H1 (cell line): ENCODE measurements at regions not wholly inside any gene's neighbourhood (a gene's known extent, or its start where the extent isn't known, plus 50 kb on each side); places are given as distances from the start of the nearest gene placed in this dataset.
"Not testable (repeated sequence)": the region's sequence is repeated elsewhere in the genome, so short reads cannot be mapped to it uniquely, and the experiment has no call there.

ENCODE experiments used
- CTCF ChIA-PET: fragments of 300-600 bp; sonication (Branson Sonifier 250); formaldehyde crosslinking; loops from one replicate; lab custom pipeline; 2021; ENCODE audit not compliant: partially characterized antibody; lab: Charles Lee
- POLR2A ChIA-PET: fragments of 300-600 bp; sonication (Branson Sonifier 250); formaldehyde crosslinking; loops from one replicate; lab custom pipeline; 2021; ENCODE audit warnings: inconsistent platforms; ENCODE audit not compliant: partially characterized antibody; lab: Charles Lee
- DNase-seq, 2 experiments: peaks; one replicate each; pipeline versions ENCODE4 v3.0.0 to v3.0.0-alpha.2; 2010 to 2022; ENCODE audit warnings: low spot score in 2 of 2, low read depth in 1 of 2, mixed read lengths in 1 of 2
- FAIRE-seq: peaks from 2 replicates; lab custom pipeline; 2011; peaks lifted over from hg19 to GRCh38; lab: Jason Lieb, UNC
- H2AFZ ChIP-seq: 2 replicates; pipeline ENCODE4 v1.8.1; 2012; ENCODE audit warnings: low read length, inconsistent platforms
- H2AK5ac ChIP-seq: 2 replicates; pipeline ENCODE4 v1.6.1; 2013; ENCODE audit warnings: low read depth, low read length
- H2BK120ac ChIP-seq: replicated peaks from 2 replicates; pipeline ENCODE3; 2013; ENCODE audit warnings: low read depth, low read length, inconsistent platforms
- H2BK12ac ChIP-seq: 2 replicates; pipeline ENCODE4 v1.6.1; 2013; ENCODE audit warnings: low read depth, low read length
- H2BK15ac ChIP-seq: 2 replicates; pipeline ENCODE4 v1.6.1; 2013; ENCODE audit warnings: low read length
- H2BK20ac ChIP-seq: 2 replicates; pipeline ENCODE4 v1.6.1; 2013; ENCODE audit warnings: low read length
- H2BK5ac ChIP-seq: 2 replicates; pipeline ENCODE4 v1.6.1; 2013; ENCODE audit warnings: low read depth, low read length
- H3K14ac ChIP-seq: 2 replicates; pipeline ENCODE4 v1.6.1; 2013; ENCODE audit warnings: inconsistent platforms; ENCODE audit not compliant: insufficient read length
- H3K18ac ChIP-seq: 2 replicates; pipeline ENCODE4 v1.6.1; 2013; ENCODE audit warnings: low read length; ENCODE audit errors: extremely low read depth
- H3K23ac ChIP-seq: 2 replicates; pipeline ENCODE4 v1.6.1; 2013; ENCODE audit warnings: inconsistent platforms; ENCODE audit not compliant: insufficient read length
- H3K23me2 ChIP-seq: 2 replicates; pipeline ENCODE4 v1.6.1; 2013; ENCODE audit warnings: low read depth, low read length
- H3K27ac ChIP-seq: 2 replicates; pipeline ENCODE4 v1.6.1; 2011; ENCODE audit warnings: low read depth, low read length, inconsistent platforms
- H3K27me3 ChIP-seq, 4 experiments: replicated peaks in 1 of 4; 1 replicate in 1 of 4; 2 replicates in 3 of 4; pipeline versions ENCODE4 v1.6.1 to v1.8.1; 2011 to 2013; ENCODE audit warnings: low read length in 3 of 4, mild to moderate bottlenecking in 3 of 4, inconsistent platforms in 2 of 4, mixed read lengths in 2 of 4, moderate library complexity in 1 of 4; ENCODE audit not compliant: control insufficient read depth in 3 of 4, insufficient read depth in 3 of 4; ENCODE audit errors: extremely low read depth in 1 of 4
- H3K36me3 ChIP-seq, 4 experiments: 2 replicates each; pipeline versions ENCODE4 v1.6.1 to v1.8.1; 2011 to 2013; ENCODE audit warnings: mild to moderate bottlenecking in 4 of 4, low read length in 3 of 4, moderate library complexity in 2 of 4, control low read depth in 1 of 4, inconsistent platforms in 1 of 4; ENCODE audit not compliant: insufficient read depth in 4 of 4, control insufficient read depth in 2 of 4
- H3K4ac ChIP-seq: replicated peaks from 2 replicates; pipeline ENCODE3; 2013; ENCODE audit warnings: low read length, low read depth, mixed read lengths, inconsistent platforms; ENCODE audit not compliant: insufficient read length
- H3K4me1 ChIP-seq, 4 experiments: replicated peaks in 1 of 4; 1 replicate in 1 of 4; 2 replicates in 3 of 4; pipeline versions ENCODE4 v1.6.1 to v1.8.1; 2011 to 2013; ENCODE audit warnings: low read length in 3 of 4, inconsistent platforms in 2 of 4, mixed read lengths in 1 of 4; ENCODE audit not compliant: insufficient read depth in 4 of 4, control insufficient read depth in 3 of 4
- H3K4me2 ChIP-seq, 2 experiments: 2 replicates each; pipeline versions ENCODE4 v1.6.1 to v1.8.1; 2011 to 2013; ENCODE audit warnings: low read depth in 2 of 2, low read length in 2 of 2, control low read depth in 1 of 2, inconsistent platforms in 1 of 2, mild to moderate bottlenecking in 1 of 2; ENCODE audit not compliant: insufficient read depth in 1 of 2
- H3K4me3 ChIP-seq, 4 experiments: fragments of 200-600, 300-600 bp in 1 of 4; sonication (generic), shearing (Covaris generic), sonication (Bioruptor Twin) in 1 of 4; 2 replicates each; pipeline versions ENCODE4 v1.5.1 to v1.8.1; 2011 to 2016; ENCODE audit warnings: low read length in 4 of 4, low read depth in 3 of 4, control low read depth in 2 of 4, inconsistent platforms in 2 of 4, mild to moderate bottlenecking in 2 of 4, mixed read lengths in 1 of 4, moderate library complexity in 1 of 4; ENCODE audit not compliant: insufficient read depth in 2 of 4; ENCODE audit errors: extremely low read depth in 1 of 4
- H3K56ac ChIP-seq: replicated peaks from 2 replicates; pipeline ENCODE3; 2013; ENCODE audit warnings: low read depth, mild to moderate bottlenecking, mixed read lengths, low read length, inconsistent platforms; ENCODE audit not compliant: insufficient read length
- H3K79me1 ChIP-seq: 2 replicates; pipeline ENCODE4 v1.6.1; 2013; ENCODE audit warnings: low read depth, low read length, control low read depth
- H3K79me2 ChIP-seq, 2 experiments: 2 replicates each; pipeline versions ENCODE4 v1.6.1 to v1.8.1; 2012 to 2013; ENCODE audit warnings: low read length in 2 of 2, mild to moderate bottlenecking in 2 of 2, inconsistent platforms in 1 of 2; ENCODE audit not compliant: insufficient read depth in 2 of 2, control insufficient read depth in 1 of 2
- H3K9ac ChIP-seq, 4 experiments: replicated peaks in 1 of 4; 1 replicate in 1 of 4; 2 replicates in 3 of 4; pipeline versions ENCODE4 v1.6.1 to v1.8.1; 2011 to 2013; ENCODE audit warnings: low read depth in 3 of 4, low read length in 3 of 4, control low read depth in 2 of 4, mild to moderate bottlenecking in 2 of 4, moderate library complexity in 2 of 4, inconsistent platforms in 1 of 4; ENCODE audit errors: extremely low read depth in 1 of 4
- H3K9me3 ChIP-seq, 2 experiments: 2 replicates each; pipeline versions ENCODE4 v1.6.1 to v1.8.1; 2012 to 2013; ENCODE audit warnings: mild to moderate bottlenecking in 2 of 2, moderate library complexity in 2 of 2, control low read depth in 1 of 2, inconsistent platforms in 1 of 2, low read depth in 1 of 2, low read length in 1 of 2, mixed read lengths in 1 of 2; ENCODE audit not compliant: insufficient read depth in 2 of 2
- H4K20me1 ChIP-seq, 2 experiments: replicated peaks in 1 of 2; 2 replicates each; pipeline versions ENCODE3 to v1.8.1; 2011 to 2013; ENCODE audit warnings: inconsistent platforms in 2 of 2, low read length in 2 of 2, mild to moderate bottlenecking in 1 of 2; ENCODE audit not compliant: insufficient read depth in 2 of 2, control insufficient read depth in 1 of 2
- H4K5ac ChIP-seq: 2 replicates; pipeline ENCODE4 v1.6.1; 2013; ENCODE audit warnings: low read length, low read depth, mixed read lengths, inconsistent platforms; ENCODE audit not compliant: insufficient read length
- H4K8ac ChIP-seq: 2 replicates; pipeline ENCODE4 v1.8.0; 2013; ENCODE audit warnings: mild to moderate bottlenecking, moderate library complexity, low read length, inconsistent platforms; ENCODE audit not compliant: insufficient read depth; ENCODE audit errors: extremely low read depth
- H4K91ac ChIP-seq: replicated peaks from 2 replicates; pipeline ENCODE3; 2013; ENCODE audit warnings: low read length, mixed read lengths, inconsistent platforms; ENCODE audit not compliant: insufficient read length
- WGBS, 2 experiments: shearing (Covaris generic) in 1 of 2; methylation state at CpG; one replicate each; pipeline versions ENCODE4 v1.1.6 to v1.1.7; 2013 to 2015; ENCODE audit warnings: low lambda C conversion rate in 2 of 2, mixed read lengths in 2 of 2, inconsistent platforms in 1 of 2, low coverage in 1 of 2, missing lambda C conversion rate in 1 of 2; ENCODE audit not compliant: insufficient replicate concordance in 2 of 2, insufficient coverage in 1 of 2, insufficient read length in 1 of 2; ENCODE audit errors: extremely low coverage in 1 of 2, missing lambda C conversion rate in 1 of 2; 5-methylcytosine and 5-hydroxymethylcytosine counted together

DNA sequence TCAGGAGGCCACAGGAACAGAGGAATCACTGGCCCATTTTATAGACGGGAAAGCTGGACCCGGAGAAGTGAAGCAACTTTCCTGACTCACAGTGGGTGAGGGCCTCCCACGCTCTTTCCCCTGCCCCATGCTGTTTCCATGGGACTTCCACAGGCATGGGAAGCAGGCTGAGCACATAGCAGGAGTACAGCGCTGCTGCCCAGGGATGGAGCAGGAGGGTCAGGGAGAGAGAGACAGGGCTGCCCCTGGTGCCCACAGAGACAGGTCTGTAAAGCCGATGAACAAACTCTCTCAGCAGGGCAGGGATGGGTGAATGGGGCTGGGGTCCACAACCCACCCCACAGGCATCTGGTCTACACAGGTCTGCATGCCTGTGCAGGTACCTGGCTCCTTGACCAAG lies 128.1 kb upstream of the SMURF2 start:
- H3K23ac ChIP-seq, H4K91ac ChIP-seq, H3K79me1 ChIP-seq, H3K4me2 ChIP-seq, DNase-seq, H2BK12ac ChIP-seq, H3K79me2 ChIP-seq, H2BK20ac ChIP-seq, H2BK5ac ChIP-seq, H2BK15ac ChIP-seq, H3K36me3 ChIP-seq, H3K4me3 ChIP-seq, H3K4me1 ChIP-seq, H2AK5ac ChIP-seq, H3K18ac ChIP-seq, H3K27ac ChIP-seq, H4K8ac ChIP-seq, H3K23me2 ChIP-seq, CTCF ChIA-PET, H3K14ac ChIP-seq, H3K4ac ChIP-seq, POLR2A ChIA-PET, H4K20me1 ChIP-seq, H3K56ac ChIP-seq, H2AFZ ChIP-seq, H2BK120ac ChIP-seq, FAIRE-seq, H3K27me3 ChIP-seq, H3K9me3 ChIP-seq, H3K9ac ChIP-seq, H4K5ac ChIP-seq: not testable (repeated sequence)
- 100% methylated on average over 3 of the region's 5 CpGs; no CpG with 5 or more reads in 1 of the 2 experiments for WGBS, 2 experiments

DNA sequence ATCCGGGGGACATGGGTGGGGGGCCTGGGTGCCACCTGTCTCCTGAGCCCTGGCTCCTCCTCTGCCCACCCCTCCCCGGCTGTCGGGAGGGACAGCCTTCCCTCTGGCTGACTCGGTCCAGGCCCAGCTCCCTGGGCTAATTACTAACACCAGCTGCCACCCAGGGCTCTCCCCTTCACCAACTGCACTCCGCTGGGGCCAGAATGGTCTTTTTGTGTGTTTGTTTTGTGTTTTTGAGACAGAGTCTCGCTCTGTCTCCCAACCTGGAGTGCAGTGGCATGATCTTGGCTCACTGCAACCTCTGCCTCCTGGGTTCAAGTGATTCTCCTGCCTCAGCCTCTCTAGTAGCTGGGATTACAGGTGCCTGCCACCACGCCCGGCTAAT lies 126.9 kb upstream of the SMURF2 start:
- CTCF ChIA-PET, H2BK5ac ChIP-seq, H3K23ac ChIP-seq, H2BK20ac ChIP-seq, H3K27me3 ChIP-seq, H3K56ac ChIP-seq, H3K9me3 ChIP-seq, H2AK5ac ChIP-seq, H2BK15ac ChIP-seq, H4K91ac ChIP-seq, H3K4ac ChIP-seq, FAIRE-seq, H3K79me1 ChIP-seq, H3K4me3 ChIP-seq, DNase-seq, H3K36me3 ChIP-seq, H3K9ac ChIP-seq, H3K27ac ChIP-seq, H3K79me2 ChIP-seq, H3K14ac ChIP-seq, H2BK12ac ChIP-seq, H3K4me2 ChIP-seq, H3K23me2 ChIP-seq, H4K5ac ChIP-seq, H2BK120ac ChIP-seq, H4K8ac ChIP-seq, H4K20me1 ChIP-seq, H3K18ac ChIP-seq, H2AFZ ChIP-seq, H3K4me1 ChIP-seq: not testable (repeated sequence)
- POLR2A ChIA-PET: interaction anchor here (1.8 kb wide), 1 partner anchor 11 kb away, joined by 4 read pairs; no protein-coding TSS in a partner anchor
- WGBS, 2 experiments: 78% methylated on average over 5 of the region's 8 CpGs; no CpG with 5 or more reads in 1 of the 2 experiments
